Activated CD8-positive, alpha-beta memory T cell treated with anti-CD3 and anti-CD28 coated beads for 1 hour (primary cell): ENCODE measurements at regions not wholly inside any gene's neighbourhood (a gene's known extent, or its start where the extent isn't known, plus 50 kb on each side); places are given as distances from the start of the nearest gene placed in this dataset.
"Not testable (repeated sequence)": the region's sequence is repeated elsewhere in the genome, so short reads cannot be mapped to it uniquely, and the experiment has no call there.

ENCODE experiments used
- DNase-seq, 2 donors: peaks; one replicate each; pipeline ENCODE4 v3.0.0-alpha.2; 2020; ENCODE audit warnings: low read depth in 1 of 2; ENCODE audit errors: extremely low read depth in 1 of 2

DNA sequence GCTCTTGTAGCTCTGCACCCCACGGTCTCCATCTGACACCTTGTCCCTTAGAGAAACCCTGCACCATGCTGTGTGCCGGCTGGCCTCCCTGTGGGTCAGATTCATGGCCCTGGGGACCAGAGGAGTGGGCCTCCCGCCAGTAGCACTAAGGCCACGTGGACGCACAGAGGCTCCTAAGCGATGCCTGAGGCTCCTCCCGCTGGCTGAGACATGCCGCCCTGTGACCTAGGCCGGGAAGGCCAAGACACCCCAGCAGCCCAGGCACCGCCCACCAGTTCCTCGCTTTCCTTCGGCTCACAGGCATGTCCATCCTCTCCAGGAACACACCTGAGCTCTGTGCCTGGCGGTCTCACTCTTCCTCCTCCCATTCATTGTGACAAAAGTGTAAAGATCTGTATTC lies 311.0 kb downstream of the THBS2 start:
- DNase-seq: no peak

GRCh38 chr6:168941036-168941435 lies 312.6 kb downstream of the THBS2 start:
- no peak for DNase-seq

DNA sequence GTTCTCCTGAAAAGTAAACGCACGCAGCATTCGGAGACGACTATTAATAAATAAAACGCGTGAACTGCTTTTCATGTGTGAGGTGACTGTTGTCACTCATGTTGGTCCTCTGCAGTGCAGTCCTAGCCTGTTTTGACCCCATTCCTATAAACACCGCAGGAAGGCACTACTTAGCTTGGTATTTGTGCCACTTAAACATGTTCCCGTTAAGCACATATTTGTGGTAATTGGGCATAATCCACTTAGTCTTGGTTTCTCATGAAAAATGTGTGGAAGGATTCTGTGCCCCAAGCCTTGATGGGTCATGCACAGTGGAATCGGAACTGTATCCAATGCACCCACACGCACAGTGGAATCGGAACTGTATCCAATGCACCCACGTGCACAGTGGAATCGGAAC lies 313.9 kb downstream of the THBS2 start:
- no peak for DNase-seq

DNA sequence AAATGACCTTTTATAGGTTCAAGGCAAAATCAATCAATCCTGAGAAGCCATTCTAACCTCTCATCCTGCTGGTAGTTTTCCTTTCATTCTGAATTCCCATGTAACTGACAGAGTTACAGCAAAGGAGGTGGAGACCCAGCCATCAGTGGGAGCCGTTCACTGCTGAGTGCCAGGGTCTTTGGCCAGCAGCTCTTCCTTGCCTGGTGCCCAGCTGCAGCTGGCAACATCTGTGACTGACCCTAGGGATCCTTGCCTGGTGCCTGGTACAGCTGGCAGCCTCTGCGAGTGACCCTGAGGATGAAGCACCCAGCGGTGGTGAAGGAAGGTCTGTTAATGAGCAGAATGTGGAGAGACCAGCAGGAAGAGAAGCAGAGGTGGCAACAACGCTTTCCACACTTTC lies 314.6 kb downstream of the THBS2 start:
- no peak for DNase-seq

GRCh38 chr6:168938546-168938945 lies 315.1 kb downstream of the THBS2 start:
- no peak for DNase-seq

- DNase-seq: no peak
These were observed 316.6 kb downstream of the THBS2 start for GRCh38 chr6:168937054-168937453.

- DNase-seq: no peak
These were observed 318.0 kb downstream of the THBS2 start for GRCh38 chr6:168935628-168936010.

DNA sequence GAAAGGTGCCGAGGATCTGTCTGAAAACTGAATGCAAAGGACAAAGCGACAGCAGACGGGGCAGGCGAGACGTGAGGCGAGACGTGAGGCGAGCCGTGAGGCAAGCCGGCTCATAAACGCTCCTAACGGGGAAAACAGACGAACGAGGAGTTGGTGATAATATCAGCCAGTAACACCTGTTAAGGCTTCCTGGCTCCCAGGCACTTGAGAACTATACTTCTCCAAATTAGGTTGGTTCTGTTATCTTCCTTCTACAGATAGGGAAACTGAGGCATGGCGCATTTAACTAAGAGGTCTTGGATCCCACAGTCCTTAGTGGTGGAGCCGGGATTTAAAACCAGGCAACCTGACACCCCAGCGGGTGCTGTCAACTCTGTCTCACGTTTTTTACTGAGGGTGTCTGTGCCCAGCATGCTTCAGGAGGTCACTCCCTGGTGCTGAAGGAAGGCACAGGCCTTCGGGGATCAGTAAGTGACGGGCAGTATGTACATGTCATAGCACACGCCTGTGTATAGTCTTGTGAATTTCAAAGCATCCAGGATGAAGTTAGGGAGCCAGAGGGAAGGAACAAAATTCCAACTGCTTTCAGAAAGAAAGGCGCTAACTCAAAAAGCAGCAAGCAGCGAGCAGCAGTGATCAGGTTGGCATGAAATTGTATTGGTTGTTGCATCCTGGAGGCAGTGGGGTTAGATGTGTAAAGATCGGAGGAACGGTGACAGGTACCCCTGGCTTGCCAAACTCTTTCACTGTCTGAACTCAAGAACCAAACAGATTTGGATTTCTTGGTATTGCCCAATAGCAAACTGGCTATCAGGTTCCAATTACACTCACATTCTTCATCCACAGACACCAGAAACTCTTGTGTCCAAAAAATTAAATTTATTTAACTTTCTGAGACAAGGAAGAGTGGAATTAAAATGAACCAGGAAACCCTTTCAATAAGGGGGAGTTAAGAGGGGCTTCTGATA lies 318.7 kb downstream of the THBS2 start:
- no peak for DNase-seq

- DNase-seq: not testable (repeated sequence)
These were observed 321.5 kb downstream of the THBS2 start for GRCh38 chr6:168932171-168932570.

GRCh38 chr6:168931072-168931471 lies 322.6 kb downstream of the THBS2 start:
- not testable (repeated sequence) for DNase-seq

- DNase-seq: no peak
These were observed 323.7 kb downstream of the THBS2 start for GRCh38 chr6:168929871-168930450.

DNA sequence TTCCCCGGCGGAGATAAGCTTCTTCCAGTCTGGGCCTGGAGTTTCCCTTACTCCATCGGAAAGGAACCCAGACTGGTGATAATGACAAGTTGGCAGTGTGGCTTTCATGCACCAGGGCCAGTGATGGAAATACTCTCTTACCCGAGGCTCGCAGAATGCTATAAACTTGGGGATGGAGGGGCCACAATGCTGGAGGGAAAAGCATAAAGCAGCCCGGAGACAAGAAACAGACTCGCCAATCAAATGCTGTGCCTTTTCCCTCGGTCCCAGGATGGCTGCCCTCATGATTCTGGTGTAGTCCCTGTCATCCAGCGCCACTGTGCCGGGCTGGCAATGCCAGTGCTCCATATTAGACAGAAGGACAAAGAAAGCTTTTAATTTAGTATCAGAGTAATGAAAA lies 325.6 kb downstream of the THBS2 start:
- DNase-seq: no peak

DNA sequence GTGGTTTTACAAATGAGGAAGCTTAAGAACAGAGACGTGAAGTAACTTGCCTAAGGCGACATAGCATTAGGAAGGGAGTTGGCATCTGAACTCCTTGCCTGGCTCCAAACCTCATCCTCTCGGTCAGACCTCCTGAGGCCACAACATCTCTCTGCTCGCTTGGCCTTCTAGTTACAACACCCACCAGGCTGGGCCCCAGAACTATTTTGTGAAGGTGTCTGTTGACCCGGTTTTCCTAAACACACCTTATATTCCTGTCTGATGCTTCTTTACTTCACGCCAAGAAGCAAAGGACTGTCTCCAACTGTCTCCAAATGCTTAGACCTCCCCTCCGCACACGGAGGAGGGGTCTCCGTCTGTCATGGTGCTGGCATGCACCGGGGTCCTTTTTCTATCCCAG lies 326.6 kb downstream of the THBS2 start:
- no peak for DNase-seq

DNA sequence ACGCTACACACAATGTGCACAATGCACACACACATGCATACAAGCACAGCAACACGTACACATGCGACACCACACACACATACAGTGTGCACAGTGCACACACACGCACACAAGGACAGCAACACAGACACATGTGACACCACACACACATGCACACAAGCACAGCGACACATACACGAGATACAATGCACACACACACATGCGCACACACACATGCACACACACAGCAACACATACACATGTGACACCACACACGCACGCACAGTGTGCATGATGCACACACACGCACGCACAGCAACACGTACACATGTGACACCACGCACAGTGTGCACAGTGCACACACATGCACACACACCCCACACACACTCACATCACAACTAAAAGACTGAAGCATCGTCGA lies 327.3 kb downstream of the THBS2 start:
- DNase-seq: no peak

DNA sequence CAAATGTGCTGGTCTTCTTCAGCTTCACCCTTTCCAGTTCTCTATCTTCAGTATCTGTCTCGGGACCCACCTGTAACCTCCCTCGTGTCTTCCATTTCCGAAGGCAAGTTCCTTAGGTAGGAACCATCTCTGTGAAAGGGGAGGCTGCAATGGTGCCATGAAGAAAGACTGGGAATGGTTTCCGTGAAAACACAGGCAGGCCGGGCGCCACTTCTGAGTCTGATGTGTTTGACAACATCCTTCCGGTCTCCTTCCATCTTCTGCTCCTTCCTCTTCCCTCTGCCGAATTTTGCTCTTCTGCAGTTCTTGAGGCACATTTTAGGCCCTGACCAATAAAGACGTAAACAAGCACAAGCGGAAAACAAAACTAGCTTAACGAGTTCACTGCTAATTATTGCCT lies 328.0 kb downstream of the THBS2 start:
- DNase-seq: no peak

- no peak for DNase-seq
These were observed 330.5 kb downstream of the THBS2 start for GRCh38 chr6:168923171-168923570.

DNA sequence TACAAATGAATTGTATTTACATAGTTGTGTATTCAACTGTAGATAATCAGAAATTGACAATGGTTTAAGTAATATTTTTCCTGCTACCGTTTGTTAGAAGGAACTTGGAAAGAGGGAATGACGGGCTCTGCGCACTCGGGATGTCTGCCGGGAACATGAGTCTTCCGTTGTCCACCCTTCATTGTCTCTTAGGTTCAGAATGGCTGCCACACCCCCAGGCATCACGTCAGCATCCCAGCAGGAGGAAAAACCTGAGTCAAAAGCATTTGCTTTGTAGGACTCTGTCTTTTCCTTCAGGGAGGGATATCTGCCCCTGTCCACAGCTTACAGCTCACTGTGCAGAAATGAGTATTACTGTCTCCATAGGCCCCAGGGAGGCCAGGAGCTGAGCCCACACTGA lies 331.2 kb downstream of the THBS2 start:
- no peak for DNase-seq

- DNase-seq: no peak
These were observed 333.4 kb downstream of the THBS2 start for GRCh38 chr6:168920289-168920688.

DNA sequence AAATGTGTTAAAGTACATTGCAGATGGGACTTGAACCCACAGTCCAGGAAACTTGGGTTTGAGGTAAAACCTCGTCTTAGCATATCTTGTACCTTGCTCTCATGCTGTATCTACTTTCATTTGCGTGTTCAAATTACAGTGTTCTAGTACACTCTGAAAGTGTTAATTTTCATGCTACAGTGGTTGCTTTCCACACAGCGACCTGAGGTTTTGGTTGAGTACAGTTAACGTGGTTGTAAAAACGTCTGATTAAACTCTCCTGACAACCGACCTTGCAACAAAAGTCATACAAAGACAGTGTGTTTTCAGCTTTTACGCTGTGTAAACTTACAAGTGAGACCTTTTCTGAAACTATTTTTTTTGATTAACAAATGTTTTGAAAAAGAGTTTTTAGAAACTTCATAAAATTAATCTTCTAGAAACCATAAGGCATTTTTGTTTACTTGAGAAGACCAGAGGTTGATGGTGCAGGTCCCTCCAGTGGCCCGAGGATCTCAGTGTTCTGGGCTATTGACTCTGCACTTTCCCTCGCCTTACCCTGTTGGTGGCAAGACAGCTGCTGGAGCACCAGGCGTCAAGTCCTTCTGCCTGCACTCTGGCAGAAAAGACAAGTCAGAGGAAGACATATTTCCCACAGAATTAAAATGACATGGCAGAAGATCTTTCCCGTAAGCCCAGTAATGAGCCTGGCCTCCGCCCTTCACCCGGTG lies 334.0 kb downstream of the THBS2 start:
- no peak for DNase-seq

- no peak for DNase-seq
These were observed 337.0 kb downstream of the THBS2 start for GRCh38 chr6:168916576-168917211.

- no peak for DNase-seq
These were observed 337.8 kb downstream of the THBS2 start for GRCh38 chr6:168915855-168916254.
